Activated T-helper 17 cell treated with anti-CD3 and anti-CD28 coated beads, Interleukin-2, amount 50 U/mL, for 72 hours (primary cell): ENCODE measurements at regions not wholly inside any gene's neighbourhood (a gene's known extent, or its start where the extent isn't known, plus 50 kb on each side); places are given as distances from the start of the nearest gene placed in this dataset.
"Not testable (repeated sequence)": the region's sequence is repeated elsewhere in the genome, so short reads cannot be mapped to it uniquely, and the experiment has no call there.

Source experiments
- ATAC-seq: fragments of 150-1000 bp; cut with Tn5 transposase; replicated peaks from 2 replicates; pipeline ENCODE4 v1.10.0; 2021; ENCODE audit warnings: mild to moderate bottlenecking, moderate library complexity
- H3K27ac Mint-ChIP-seq: one replicate; pipeline ENCODE4 v1.8.0; 2022; ENCODE audit warnings: mixed read lengths
- H3K27me3 Mint-ChIP-seq: one replicate; pipeline ENCODE4 v1.8.0; 2022; ENCODE audit warnings: mixed read lengths
- H3K36me3 Mint-ChIP-seq: one replicate; pipeline ENCODE4 v1.8.0; 2022; ENCODE audit warnings: low read depth, mild to moderate bottlenecking, mixed read lengths
- H3K4me1 Mint-ChIP-seq: one replicate; pipeline ENCODE4 v1.8.0; 2022; ENCODE audit warnings: mixed read lengths
- H3K4me3 Mint-ChIP-seq: one replicate; pipeline ENCODE4 v1.8.0; 2022; ENCODE audit warnings: mild to moderate bottlenecking, mixed read lengths
- H3K9me3 Mint-ChIP-seq: one replicate; pipeline ENCODE4 v1.8.0; 2022; ENCODE audit warnings: mixed read lengths

DNA sequence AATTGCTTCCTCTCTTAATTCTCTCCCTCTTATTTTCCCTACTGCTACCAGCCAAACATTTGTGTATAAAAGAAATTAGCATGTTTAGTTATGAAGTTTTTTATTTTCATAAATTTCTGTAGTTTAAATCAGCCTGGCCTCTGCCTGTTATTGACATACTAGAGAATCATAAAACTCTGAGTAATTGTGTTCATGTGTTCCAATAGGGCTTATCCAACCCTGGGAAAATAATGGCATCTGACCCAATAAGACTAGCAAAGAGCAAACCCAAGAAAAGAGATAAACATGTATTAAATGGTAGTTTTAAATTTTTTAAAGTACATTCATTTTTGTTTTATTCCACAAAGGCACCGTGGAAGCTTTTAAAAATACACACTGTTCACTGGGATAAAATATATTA, 404.3 kb downstream of the HLX start:
- ATAC-seq: no peak
- H3K4me3 Mint-ChIP-seq: no peak overlapping the region
- no peaks in the 10 kb centered on the region for H3K4me1 Mint-ChIP-seq
- H3K27ac Mint-ChIP-seq: no peak overlapping the region
- no peaks in the 10 kb centered on the region for H3K9me3 Mint-ChIP-seq
- peaks cover 20% of the 10 kb centered on the region for H3K27me3 Mint-ChIP-seq
- H3K36me3 Mint-ChIP-seq: no peaks in the 10 kb centered on the region

DNA sequence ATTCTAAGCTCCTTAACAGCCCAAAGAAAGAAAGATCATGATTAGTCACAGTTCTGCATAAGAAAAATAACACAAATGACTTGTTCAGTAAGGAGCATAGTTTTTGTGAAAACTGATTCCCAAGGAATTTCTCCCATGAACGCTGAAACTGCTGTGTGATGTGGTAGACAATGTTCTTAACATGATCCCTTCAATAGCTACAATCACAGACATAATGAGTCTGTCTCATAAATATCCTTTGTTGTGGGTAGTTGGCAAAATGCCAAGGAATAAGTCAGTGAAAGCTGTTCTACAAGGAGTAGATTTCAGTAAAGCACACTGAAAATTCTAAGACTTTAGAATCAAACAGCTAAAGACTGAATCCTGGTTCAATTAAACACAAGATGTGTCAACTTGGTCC, 404.8 kb downstream of the HLX start:
- Mint-ChIP-seq H3K9me3 (no peaks in the 10 kb centered on the region), H3K27ac (no peak overlapping the region), H3K36me3 (no peaks in the 10 kb centered on the region), H3K27me3 (peaks cover 20% of the 10 kb centered on the region), H3K4me1 (no peaks in the 10 kb centered on the region), H3K4me3 (no peak overlapping the region)
- no peak for ATAC-seq

DNA sequence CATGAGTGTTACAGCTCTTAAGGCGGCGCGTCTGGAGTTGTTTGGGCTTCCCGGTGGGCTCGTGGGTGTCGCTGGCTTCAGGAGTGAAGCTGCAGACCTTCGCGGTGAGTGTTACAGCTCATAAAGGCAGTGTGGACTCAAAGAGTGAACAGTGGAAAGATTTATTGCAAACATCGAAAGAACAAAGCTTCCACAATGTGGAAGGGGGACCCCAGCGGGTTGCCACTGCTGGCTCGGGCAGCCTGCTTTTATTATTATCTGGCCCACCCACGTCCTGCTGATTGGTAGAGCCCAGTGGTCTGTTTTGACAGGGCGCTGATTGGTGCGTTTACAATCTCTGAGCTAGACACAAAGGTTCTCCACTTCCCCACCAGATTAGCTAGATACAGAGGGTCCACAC, 405.7 kb downstream of the HLX start:
- not testable (repeated sequence) for ATAC-seq, H3K36me3 Mint-ChIP-seq, H3K9me3 Mint-ChIP-seq, H3K27ac Mint-ChIP-seq, H3K4me1 Mint-ChIP-seq, H3K4me3 Mint-ChIP-seq
- H3K27me3 Mint-ChIP-seq: peaks cover 20% of the 10 kb centered on the region

DNA sequence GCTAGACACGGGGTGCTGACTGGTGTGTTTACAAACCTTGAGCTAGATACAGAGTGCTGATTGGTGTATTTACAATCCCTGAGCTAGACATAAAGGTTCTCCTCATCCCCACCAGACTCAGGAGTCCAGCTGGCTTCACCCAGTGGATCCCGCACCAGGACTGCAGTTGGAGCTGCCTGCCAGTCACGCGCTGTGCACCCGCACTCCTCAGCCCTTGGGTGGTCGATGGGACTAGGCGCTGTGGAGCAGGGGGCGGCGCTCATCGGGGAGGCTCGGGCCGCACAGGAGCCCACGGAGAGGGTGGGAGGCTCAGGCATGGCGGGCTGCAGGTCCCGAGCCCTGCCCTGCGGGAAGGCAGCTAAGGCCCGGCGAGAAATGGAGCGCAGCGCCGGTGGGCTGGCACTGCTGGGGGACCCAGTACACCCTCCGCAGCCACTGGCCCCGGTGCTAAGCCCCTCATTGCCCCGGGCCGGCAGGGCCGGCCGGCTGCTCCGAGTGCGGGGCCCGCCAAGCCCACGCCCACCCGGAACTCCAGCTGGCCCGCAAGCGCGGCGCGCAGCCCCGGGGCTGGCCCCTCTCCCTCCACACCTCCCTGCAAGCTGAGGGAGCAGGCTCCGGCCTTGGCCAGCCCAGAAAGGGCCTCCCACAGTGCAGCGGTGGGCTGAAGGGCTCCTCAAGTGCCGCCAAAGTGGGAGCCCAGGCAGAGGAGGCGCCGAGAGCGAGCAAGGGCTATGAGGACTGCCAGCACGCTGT, 406.4 kb downstream of the HLX start:
- not testable (repeated sequence) for H3K27ac Mint-ChIP-seq, H3K4me1 Mint-ChIP-seq

DNA sequence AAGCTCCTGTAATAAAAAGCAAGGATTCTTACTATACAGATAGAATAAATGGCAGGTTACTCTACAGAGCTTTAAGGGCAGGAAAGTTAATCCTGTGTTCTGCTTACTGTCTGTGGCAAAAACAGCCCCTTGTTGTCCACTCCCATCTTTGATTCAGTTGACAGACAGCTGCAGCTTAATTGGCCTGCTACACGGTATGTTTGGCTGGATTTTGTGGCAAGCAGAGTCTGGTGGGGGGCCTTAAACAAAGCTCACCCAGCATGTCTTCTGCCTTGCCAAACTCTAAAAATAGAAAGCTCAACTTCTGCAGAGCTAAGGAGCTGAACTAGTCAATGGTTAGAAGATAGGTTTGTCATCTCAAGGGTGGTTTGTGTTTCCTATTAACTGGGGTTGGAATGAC, 407.2 kb downstream of the HLX start:
- H3K4me1 Mint-ChIP-seq: no peaks in the 10 kb centered on the region
- peaks cover 16% of the 10 kb centered on the region for H3K27me3 Mint-ChIP-seq
- no peak for ATAC-seq
- H3K9me3 Mint-ChIP-seq: no peaks in the 10 kb centered on the region
- H3K36me3 Mint-ChIP-seq: no peaks in the 10 kb centered on the region
- no peak overlapping the region for H3K27ac Mint-ChIP-seq
- no peak overlapping the region for H3K4me3 Mint-ChIP-seq

More for the DNA sequence above, 406.4 kb downstream of the HLX start:
- ATAC-seq, H3K4me3 Mint-ChIP-seq, H3K9me3 Mint-ChIP-seq, H3K36me3 Mint-ChIP-seq: not testable (repeated sequence)
- H3K27me3 Mint-ChIP-seq: peaks cover 18% of the 10 kb centered on the region

DNA sequence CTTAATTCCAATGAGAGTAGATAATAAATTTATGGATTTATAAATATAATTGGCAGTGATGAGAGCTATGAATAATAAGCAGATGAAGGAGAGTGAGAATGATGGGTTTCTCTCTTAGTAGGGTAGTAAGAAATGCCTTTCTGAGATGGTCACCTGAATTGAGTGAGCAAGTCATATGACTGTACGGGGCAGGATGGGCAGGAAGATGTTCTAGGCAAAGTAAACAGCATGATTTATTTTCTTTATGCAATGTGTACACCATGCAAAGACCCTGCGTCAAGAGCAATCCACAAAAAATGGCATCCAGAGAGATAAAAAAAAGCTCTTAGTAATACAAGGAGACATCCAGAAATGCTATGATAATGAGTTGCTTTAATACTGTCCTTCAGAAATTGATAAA, 409.9 kb downstream of the HLX start:
- H3K27me3 Mint-ChIP-seq: no peaks in the 10 kb centered on the region
- no peak overlapping the region for H3K4me3 Mint-ChIP-seq
- ATAC-seq: no peak
- no peaks in the 10 kb centered on the region for H3K9me3 Mint-ChIP-seq
- H3K4me1 Mint-ChIP-seq: no peaks in the 10 kb centered on the region
- no peak overlapping the region for H3K27ac Mint-ChIP-seq
- H3K36me3 Mint-ChIP-seq: no peaks in the 10 kb centered on the region

DNA sequence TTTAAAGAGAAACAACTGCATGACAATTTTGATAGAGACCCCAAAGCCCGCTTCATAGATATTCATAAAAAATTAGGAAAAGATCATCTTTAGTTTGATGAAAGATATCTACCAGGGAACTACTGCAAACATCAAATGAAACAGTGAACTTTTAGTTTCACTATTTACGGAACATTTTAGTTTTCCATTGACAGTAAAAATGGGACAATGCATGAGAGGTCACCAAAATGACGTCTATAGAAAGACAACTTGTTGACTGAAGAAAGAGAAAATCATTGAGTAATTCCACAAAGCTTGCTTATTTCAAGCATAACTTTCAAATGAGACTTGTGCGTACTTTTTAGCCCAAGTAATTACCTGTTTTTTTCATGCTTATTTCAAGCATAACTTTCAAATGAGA, 411.4 kb downstream of the HLX start:
- Mint-ChIP-seq H3K9me3 (no peaks in the 10 kb centered on the region), H3K4me1 (no peaks in the 10 kb centered on the region), H3K27me3 (no peaks in the 10 kb centered on the region), H3K27ac (no peak overlapping the region), H3K36me3 (no peaks in the 10 kb centered on the region), H3K4me3 (no peak overlapping the region)
- peak; percentile 59 for ATAC-seq

DNA sequence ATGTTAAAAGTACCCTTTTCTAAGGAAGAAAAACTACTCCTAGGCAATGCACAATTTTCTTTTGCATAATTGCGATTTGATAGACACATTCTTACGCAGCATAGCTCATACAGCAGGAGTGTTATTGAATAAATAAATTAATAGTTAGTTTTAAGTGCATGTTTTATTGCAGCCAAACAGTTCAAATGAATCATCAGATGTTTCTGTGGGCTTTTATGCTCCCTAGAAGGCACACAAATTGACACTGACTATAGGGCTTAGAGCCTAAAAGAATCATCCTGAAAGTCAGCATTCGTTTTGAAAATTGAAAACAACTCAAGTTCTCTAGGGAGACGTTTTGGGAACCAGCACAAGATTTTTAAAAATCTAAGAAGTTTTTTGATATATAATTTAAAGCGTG, 411.9 kb downstream of the HLX start:
- no peaks in the 10 kb centered on the region for H3K36me3 Mint-ChIP-seq
- ATAC-seq: peak; percentile 53
- no peaks in the 10 kb centered on the region for H3K27me3 Mint-ChIP-seq
- no peaks in the 10 kb centered on the region for H3K4me1 Mint-ChIP-seq
- H3K4me3 Mint-ChIP-seq: no peak overlapping the region
- H3K9me3 Mint-ChIP-seq: no peaks in the 10 kb centered on the region
- H3K27ac Mint-ChIP-seq: no peak overlapping the region

DNA sequence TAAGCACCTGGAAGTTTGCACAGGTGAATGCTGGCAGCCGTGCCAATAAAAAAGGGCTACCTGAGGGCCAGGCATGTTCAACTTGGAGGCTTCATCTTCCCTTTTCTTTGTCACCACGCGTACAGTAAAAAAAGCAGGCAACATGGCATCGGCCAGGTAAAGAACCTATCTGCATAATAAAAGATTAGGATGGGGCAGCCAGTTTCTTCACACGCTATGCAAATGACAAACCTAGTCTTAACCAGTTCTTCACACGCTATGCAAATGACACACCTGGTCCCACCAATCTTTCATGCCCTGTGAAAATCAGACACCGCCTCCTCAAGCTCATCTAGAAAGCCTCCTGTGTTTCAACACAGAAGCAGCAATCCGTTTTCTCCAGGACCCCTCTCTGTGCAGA, 413.4 kb downstream of the HLX start:
- ATAC-seq: no peak

DNA sequence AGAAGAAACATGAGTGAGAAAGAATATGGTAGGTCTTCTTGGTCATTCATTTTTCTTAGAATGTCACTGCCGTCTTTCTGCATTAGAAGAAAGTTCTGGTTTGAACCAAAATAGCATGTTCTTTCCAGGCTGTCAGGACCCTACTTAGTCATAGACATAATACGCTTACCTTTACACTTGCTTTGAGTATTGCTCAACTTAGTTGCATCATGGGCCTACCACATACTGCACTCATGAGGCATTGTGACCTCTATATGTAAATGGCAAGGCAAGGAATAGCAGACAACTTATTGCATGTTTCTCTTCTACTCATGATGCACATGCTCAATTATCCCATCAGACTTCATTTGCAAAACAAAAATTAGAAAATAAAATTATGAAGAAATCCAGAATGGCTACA, 415.0 kb downstream of the HLX start:
- no peaks in the 10 kb centered on the region for H3K36me3 Mint-ChIP-seq
- H3K27ac Mint-ChIP-seq: no peak overlapping the region
- H3K4me1 Mint-ChIP-seq: no peaks in the 10 kb centered on the region
- H3K9me3 Mint-ChIP-seq: no peaks in the 10 kb centered on the region
- H3K4me3 Mint-ChIP-seq: no peak overlapping the region
- no peak for ATAC-seq
- H3K27me3 Mint-ChIP-seq: peaks cover 5% of the 10 kb centered on the region

More for the DNA sequence above, 413.4 kb downstream of the HLX start:
- Mint-ChIP-seq H3K9me3 (no peaks in the 10 kb centered on the region), H3K27ac (no peak overlapping the region), H3K27me3 (no peaks in the 10 kb centered on the region), H3K4me3 (no peak overlapping the region), H3K36me3 (no peaks in the 10 kb centered on the region), H3K4me1 (no peaks in the 10 kb centered on the region)

DNA sequence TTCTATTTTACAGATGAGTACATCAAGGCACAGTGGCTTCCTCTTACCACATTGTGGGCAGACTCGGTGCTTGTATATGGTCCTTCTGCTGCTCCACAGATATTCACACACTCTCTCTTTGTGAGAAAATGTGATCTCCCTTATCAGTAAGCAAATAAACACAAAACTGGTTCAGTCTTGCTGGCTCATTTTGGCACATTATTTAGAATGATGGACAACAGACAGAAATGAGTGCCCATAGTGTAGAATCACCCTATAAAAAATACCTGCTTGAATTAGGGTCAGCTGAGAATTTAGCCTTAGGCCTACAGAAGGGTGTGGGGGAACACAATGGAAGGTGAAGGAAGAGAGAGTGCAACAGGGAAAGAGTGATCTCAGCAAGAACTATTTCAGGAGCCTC, 423.1 kb downstream of the HLX start:
- no peaks in the 10 kb centered on the region for H3K9me3 Mint-ChIP-seq
- no peak for ATAC-seq

DNA sequence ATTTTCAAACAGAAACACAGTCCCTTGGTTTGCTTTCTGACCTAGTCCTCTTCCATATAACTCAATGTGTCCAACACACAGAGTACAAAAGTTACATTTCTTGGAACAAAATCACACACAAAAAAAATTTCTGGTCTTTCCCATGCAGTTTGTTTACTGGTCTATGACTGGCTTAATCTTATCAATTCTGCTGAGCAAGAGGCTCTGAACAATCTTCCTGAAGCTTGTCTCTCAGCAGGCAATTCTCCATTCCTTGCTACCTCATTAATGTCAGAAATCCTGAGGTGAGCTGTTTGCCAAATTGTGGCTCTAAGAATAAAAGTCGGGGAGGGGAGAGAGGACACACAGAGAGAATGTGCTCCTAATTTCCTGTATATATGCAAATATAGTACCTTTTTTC, 423.6 kb downstream of the HLX start:
- Mint-ChIP-seq H3K27ac (no peak overlapping the region), H3K4me3 (no peak overlapping the region), H3K36me3 (no peaks in the 10 kb centered on the region), H3K9me3 (no peaks in the 10 kb centered on the region), H3K4me1 (no peaks in the 10 kb centered on the region), H3K27me3 (peaks cover 13% of the 10 kb centered on the region)
- no peak for ATAC-seq

More for the DNA sequence above, 423.1 kb downstream of the HLX start:
- no peaks in the 10 kb centered on the region for H3K36me3 Mint-ChIP-seq
- H3K27ac Mint-ChIP-seq: no peak overlapping the region
- no peaks in the 10 kb centered on the region for H3K4me1 Mint-ChIP-seq
- peaks cover 13% of the 10 kb centered on the region for H3K27me3 Mint-ChIP-seq
- no peak overlapping the region for H3K4me3 Mint-ChIP-seq

DNA sequence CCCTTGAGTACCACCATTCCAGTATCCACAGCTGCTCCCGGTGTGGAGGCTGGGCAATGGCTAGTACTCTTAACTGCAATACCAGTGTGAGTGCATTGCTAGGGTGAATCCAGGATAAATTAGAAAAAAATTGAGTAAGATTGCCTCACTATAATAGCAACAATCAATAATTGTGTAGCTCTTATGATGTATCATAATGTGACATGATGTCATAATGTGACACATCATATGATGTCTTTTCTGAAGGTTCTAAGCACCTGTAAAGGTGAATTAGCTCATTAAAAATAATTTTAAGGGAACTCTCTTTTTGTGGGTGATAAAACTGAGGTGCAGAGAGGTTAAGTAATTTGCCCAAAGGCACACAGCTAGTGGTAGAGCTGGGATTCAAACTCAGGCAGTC, 424.4 kb downstream of the HLX start:
- Mint-ChIP-seq H3K4me3 (no peak overlapping the region), H3K36me3 (no peaks in the 10 kb centered on the region), H3K4me1 (no peaks in the 10 kb centered on the region), H3K27me3 (peaks cover 11% of the 10 kb centered on the region), H3K27ac (no peak overlapping the region), H3K9me3 (no peaks in the 10 kb centered on the region)
- no peak for ATAC-seq

DNA sequence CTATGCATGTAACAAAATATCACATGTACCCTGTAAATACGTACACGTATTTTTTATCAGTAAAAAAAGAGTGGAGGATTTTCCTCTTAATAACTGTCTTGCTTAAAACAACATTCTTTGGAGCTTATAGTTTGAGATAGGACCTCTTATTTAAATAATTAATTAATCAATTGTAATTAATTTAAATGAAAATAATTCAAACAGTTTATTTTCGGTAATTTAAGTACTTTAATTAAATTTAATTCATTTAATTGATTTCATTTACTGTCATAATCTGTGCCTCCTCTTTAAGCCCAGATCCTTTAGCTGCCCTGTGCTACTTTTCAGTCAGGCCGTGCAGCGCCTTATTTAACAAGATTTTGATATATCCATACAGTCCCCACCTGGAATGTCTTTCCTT, 427.0 kb downstream of the HLX start:
- H3K36me3 Mint-ChIP-seq: no peaks in the 10 kb centered on the region
- ATAC-seq: no peak

DNA sequence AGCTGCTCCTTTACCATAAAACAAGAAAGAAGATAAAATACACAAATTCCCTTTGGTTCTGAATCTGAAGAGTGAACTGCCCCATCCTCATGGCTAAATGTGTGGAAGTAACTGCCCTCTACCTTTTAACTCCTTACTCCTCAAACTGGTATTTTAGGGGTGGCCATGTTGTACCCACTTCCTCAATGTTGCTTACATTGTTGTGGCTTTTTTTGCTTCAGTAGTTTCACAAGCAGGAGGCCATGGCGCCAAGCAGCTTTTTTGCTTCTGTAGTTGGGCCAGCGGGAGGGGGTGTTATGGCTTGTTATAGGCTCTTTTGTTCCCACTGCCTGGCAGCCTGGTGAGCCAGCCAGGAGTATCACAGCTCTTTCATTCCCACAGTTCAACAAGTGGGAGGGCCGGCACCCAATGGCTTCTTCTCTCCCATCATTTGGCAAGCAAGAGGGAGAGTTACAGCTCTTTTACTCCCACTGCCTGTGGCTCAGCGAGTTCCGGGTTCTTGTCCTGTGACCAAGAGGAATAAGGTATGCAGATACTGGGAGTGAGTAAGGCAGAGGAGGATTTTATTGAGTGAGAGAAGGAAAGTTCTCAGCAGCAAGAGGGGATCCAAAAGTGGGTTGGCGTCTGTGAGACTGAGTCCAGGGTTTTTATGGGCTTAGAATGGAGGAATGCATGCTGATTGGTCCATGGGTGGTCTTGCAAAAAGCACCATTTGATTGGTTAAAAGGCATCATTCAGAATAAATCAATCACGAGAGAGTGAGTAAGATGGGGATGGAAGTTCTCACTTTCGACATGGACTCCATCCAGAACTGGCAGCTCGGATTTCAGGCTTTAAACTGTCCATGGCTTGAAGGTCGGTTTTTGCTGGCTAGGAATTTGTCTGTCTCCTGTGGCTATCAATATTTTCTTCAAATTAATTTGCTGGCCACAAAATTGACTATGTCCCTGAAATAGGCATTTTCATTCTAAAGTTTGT, 429.6 kb downstream of the HLX start:
- H3K27ac Mint-ChIP-seq: no peak overlapping the region
- H3K36me3 Mint-ChIP-seq: no peaks in the 10 kb centered on the region
- peaks cover 8% of the 10 kb centered on the region for H3K27me3 Mint-ChIP-seq
- no peak for ATAC-seq
- no peaks in the 10 kb centered on the region for H3K4me1 Mint-ChIP-seq
- no peak overlapping the region for H3K4me3 Mint-ChIP-seq
- no peaks in the 10 kb centered on the region for H3K9me3 Mint-ChIP-seq

More for the DNA sequence above, 427.0 kb downstream of the HLX start:
- Mint-ChIP-seq H3K27me3 (peaks cover 8% of the 10 kb centered on the region), H3K9me3 (no peaks in the 10 kb centered on the region), H3K4me1 (no peaks in the 10 kb centered on the region), H3K27ac (no peak overlapping the region), H3K4me3 (no peak overlapping the region)
